ENCODE measurements at regions not wholly inside any gene's neighbourhood (a gene's known extent, or its start where the extent isn't known, plus 50 kb on each side); places are given as distances from the start of the nearest gene placed in this dataset.
"Not testable (repeated sequence)": the region's sequence is repeated elsewhere in the genome, so short reads cannot be mapped to it uniquely, and the experiment has no call there.

DNA sequence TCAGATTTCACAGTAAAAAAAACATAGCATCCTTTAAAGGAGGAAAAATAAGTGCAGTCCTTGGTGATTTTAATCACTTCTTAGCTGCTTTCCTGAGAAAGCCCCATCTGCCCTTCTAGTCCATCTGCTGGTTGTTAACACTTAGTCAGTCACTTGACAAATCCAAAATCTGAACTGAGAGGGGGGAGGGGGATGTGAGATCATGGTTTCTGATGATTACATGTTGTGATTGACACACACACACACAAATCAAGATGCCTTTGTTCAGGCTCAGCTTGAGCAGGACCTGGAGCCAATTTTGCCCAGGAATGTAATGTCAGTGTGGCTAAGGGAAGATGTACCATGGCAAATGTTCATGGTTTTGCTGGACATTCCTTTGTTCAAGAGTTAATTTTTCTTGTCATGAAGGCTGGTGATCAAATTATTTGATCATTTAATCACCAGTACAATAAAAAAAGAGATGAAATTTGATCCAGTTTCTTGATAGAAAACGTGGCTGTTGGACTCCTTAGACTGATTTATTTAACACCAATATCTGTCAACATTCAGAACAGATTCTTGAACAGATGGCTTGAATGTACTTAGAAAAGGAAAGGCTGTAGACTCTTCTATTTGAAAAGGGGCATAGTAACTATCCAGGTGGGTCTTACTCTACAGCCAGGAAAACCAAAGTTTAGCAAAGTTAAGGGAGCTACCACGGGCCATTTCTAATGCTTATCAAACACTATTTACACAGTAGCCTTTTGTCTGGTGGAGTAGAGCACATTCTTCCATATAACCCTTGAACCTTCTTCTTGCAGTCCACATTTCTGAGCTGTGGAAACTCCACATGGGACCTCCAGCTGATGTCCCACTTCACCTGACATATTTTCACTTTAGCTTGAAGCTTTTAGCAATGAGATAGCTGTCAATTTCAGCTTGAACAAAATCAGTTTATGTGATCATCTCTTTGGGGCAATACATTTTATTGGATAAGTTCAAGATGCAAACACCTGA, 408.7 kb downstream of the PIK3C3 start:
- TF ChIP-seq, protein P1, sequence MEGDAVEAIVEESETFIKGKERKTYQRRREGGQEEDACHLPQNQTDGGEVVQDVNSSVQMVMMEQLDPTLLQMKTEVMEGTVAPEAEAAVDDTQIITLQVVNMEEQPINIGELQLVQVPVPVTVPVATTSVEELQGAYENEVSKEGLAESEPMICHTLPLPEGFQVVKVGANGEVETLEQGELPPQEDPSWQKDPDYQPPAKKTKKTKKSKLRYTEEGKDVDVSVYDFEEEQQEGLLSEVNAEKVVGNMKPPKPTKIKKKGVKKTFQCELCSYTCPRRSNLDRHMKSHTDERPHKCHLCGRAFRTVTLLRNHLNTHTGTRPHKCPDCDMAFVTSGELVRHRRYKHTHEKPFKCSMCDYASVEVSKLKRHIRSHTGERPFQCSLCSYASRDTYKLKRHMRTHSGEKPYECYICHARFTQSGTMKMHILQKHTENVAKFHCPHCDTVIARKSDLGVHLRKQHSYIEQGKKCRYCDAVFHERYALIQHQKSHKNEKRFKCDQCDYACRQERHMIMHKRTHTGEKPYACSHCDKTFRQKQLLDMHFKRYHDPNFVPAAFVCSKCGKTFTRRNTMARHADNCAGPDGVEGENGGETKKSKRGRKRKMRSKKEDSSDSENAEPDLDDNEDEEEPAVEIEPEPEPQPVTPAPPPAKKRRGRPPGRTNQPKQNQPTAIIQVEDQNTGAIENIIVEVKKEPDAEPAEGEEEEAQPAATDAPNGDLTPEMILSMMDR (IDR thresholded peaks at IDR 0.05; ENCODE audit: control insufficient read depth, insufficient read depth, low read depth, low read length, missing control alignments) = no peak
- no peak overlapping the region for H3K4me3 ChIP-seq (ENCODE audit: control insufficient read depth, low read depth, low read length)
- no peak for DNase-seq (ENCODE audit: low read depth)

DNA sequence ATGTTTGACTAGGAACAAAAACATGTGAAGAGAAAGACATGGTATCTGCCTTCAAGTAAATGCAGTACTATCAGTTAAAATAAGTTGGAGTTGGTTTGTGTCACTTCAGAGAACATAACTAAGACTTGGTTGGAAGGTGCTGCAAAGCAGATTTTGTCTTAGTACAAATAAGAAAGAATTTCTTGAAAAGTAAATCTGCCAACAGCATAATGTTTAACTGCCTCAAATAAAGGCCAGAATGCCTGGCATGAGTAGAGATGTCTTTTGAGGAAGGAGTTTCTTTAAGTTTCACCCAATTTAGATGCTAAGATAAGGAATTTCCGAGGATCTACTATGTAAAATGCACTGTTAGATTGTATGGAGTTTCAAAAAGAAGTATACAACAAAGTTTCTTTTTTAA, 409.7 kb downstream of the PIK3C3 start:
- no peak for DNase-seq (ENCODE audit: low read depth)
- TF ChIP-seq, protein P1 (IDR thresholded peaks at IDR 0.05; ENCODE audit: control insufficient read depth, insufficient read depth, low read depth, low read length, missing control alignments) = no peak
- H3K4me3 ChIP-seq (ENCODE audit: control insufficient read depth, low read depth, low read length) = no peak overlapping the region

DNA sequence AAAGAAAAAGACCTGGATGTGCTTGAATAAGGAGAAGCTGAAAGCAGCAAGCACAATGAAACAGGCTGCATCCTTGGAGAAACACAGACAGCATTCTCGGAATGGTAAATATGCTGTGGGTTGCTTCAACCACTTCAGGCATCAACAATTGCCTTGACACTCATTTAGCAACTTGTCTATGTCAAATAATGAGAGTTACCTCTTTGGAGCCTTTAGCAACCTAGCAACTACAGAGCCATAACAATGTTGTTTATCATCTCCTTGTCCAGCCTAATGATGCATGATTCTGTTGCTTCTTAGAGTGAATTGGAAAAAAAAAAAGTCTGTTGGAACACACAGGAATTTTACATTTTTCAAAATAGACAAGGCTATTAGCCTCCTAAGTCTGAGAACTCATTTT, 410.6 kb downstream of the PIK3C3 start:
- DNase-seq (ENCODE audit: low read depth) = no peak
- TF ChIP-seq, protein P1 (IDR thresholded peaks at IDR 0.05; ENCODE audit: control insufficient read depth, insufficient read depth, low read depth, low read length, missing control alignments) = no peak

DNA sequence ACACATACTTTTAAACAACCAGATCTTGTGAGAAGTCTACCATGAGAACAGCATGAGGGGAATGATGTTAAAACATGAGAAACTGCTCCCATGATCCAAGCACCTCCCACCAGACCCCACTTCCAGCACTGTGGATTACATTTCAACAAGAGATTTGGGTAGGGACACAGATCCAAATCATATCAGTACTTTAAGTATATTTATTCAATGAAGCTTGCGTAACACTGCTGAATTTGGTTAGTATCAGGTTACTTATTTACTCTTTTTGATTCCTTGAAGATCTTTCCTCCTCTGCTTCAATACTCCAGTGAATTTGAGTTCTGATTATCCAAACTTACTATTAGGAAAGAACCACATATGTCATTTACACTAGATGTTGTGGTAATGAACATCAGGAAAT, 418.6 kb downstream of the PIK3C3 start:
- DNase-seq (ENCODE audit: low read depth) = no peak
- TF ChIP-seq, protein P1 (IDR thresholded peaks at IDR 0.05; ENCODE audit: control insufficient read depth, insufficient read depth, low read depth, low read length, missing control alignments) = no peak
- H3K4me3 ChIP-seq (ENCODE audit: control insufficient read depth, low read depth, low read length) = no peak overlapping the region

More for the DNA sequence above, 410.6 kb downstream of the PIK3C3 start:
- H3K4me3 ChIP-seq (ENCODE audit: control insufficient read depth, low read depth, low read length) = no peak overlapping the region

DNA sequence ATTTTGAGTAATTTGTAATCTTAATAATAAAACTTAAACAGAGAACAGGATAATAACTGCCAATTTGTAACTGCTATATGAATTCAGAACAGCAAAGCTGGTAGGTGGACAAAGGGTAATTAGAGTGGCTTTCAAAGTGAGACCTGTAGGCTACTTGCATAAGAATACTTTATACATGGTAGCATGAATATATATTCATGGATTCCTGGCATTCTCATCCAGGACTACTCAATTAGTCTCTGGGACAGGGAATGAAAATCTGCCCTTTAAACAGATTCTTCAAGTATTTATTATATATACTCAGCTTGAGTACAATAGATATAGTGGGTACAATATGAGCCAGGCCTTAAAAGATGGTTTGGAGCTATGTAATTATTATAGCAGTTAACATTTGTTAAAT, 419.9 kb downstream of the PIK3C3 start:
- no peak for DNase-seq (ENCODE audit: low read depth)
- TF ChIP-seq, protein P1 (IDR thresholded peaks at IDR 0.05; ENCODE audit: control insufficient read depth, insufficient read depth, low read depth, low read length, missing control alignments) = no peak
- H3K4me3 ChIP-seq (ENCODE audit: control insufficient read depth, low read depth, low read length) = no peak overlapping the region

DNA sequence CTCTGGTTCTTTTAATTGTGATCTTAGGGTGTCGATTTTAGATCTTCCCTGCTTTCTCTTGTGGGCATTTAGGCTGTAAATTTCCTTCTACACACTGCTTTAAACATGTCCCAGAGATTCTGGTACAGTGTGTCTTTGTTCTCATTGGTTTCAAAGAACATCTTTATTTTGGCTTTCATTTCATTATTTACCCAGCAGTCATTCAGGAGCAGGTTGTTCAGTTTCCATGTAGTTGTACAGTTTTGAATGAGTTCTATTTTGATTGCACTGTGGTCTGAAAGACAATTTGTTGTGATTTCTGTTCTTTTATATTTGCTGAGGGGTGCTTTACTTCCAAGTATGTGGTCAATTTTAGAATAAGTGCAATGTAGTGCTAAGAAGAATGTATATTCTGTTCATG, 423.8 kb downstream of the PIK3C3 start:
- DNase-seq (ENCODE audit: low read depth); H3K4me3 ChIP-seq (ENCODE audit: control insufficient read depth, low read depth, low read length): not testable (repeated sequence)

DNA sequence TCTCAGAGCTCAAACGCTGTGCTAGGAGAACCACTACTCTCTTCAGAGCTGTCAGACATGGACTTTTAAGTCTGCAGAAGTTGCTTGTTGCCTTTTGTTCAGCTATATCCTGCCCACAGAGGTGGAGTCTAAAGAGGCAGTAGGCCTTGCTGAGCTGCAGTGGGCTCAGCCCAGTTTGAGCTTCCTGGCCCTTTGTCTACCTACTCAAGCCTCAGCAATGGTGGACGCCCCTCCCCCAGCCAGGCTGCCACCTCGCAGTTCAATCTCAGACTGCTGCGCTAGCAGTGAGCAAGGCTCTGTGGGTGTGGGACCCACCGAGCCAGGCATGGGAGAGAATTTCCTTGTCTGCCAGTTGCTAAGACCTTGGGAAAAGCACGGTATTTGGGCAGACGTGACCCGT, 426.2 kb downstream of the PIK3C3 start:
- DNase-seq (ENCODE audit: low read depth); H3K4me3 ChIP-seq (ENCODE audit: control insufficient read depth, low read depth, low read length): not testable (repeated sequence)

All from AG09309 (cell line).